ENCODE measurements at regions not wholly inside any gene's neighbourhood (a gene's known extent, or its start where the extent isn't known, plus 50 kb on each side); places are given as distances from the start of the nearest gene placed in this dataset.
"Not testable (repeated sequence)": the region's sequence is repeated elsewhere in the genome, so short reads cannot be mapped to it uniquely, and the experiment has no call there.

- DNase-seq = not testable (repeated sequence)
Observed at GRCh38 chr1:121117298-121117611, 66.9 kb downstream of the FAM72B start.

DNA sequence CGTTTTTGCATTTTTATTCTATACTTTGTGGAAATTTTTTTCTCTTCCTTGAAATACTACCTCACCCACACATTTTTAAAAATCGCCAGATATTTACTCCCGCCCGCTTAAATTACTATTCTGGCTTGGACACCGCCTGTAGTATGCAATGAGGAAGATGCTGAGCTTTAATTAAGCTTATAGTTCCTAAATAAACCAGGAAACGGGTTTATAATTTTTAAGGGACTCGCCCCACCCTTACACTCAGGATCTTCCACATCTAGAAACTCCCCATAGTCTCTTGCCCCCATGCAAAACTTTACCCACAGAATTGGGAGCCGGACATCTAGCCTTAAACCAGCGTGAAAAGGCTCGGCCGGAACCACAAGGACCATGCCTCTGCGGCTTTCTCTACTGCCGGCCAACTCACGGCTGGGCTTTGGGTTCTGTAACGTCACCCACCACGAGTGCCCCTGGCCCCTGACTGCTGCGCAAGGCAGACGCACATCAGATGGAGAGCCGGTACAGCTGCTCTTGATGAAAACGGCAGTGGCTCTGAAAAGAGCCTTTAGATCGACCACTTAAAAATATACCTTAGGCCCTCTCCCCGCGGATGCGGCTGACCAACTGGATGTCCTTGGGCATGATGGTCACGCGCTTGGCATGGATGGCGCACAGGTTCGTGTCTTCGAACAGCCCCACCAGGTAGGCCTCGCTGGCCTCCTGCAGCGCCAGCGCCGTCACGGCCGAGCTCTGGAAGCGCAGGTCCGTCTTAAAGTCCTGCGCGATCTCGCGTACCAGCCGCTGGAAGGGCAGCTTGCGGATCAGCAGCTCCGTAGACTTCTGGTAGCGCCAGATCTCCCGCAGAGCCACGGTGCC, 66.3 kb downstream of the FAM72B start:
- peak; percentile 37 for DNase-seq
